ENCODE measurements at regions not wholly inside any gene's neighbourhood (a gene's known extent, or its start where the extent isn't known, plus 50 kb on each side); places are given as distances from the start of the nearest gene placed in this dataset.

DNA sequence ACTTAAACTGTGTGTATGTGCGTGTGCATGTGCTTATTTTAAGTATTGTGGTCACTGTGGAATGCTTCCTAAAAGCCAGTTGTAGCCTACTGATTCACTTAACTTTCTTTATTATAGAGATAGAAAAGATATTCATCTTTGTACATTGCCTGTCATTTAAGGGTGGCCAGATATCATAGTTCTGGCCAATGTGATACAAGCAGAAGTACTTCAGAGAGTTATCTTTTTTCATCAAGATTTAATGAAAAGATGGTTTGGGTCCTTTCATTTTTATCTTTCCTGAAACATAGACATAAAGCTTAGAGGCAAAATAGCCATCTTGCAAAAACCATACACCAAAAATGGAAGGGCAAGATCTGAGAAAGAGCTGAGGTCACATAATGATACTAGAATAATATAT, 744.7 kb upstream of the ADGRL3 start:
- H3K27ac ChIP-seq (ENCODE audit: low read depth, low read length): no peak overlapping the region
- no peak overlapping the region for H3K4me3 ChIP-seq (ENCODE audit: insufficient read depth, low read length)
- no peaks in the 10 kb centered on the region for H3K4me1 ChIP-seq (ENCODE audit: insufficient read depth, low read length)
- no peak overlapping the region for H2AFZ ChIP-seq (ENCODE audit: low read length)
- no peaks in the 10 kb centered on the region for H3K36me3 ChIP-seq (ENCODE audit: insufficient read depth, low read length)
- H3K4me2 ChIP-seq (ENCODE audit: insufficient read depth, low read length): no peak overlapping the region
- no peaks in the 10 kb centered on the region for H3K27me3 ChIP-seq (ENCODE audit: insufficient read depth, low read length)
- H3K9me3 ChIP-seq (ENCODE audit: low read depth, low read length): no peaks in the 10 kb centered on the region
- TF ChIP-seq, protein P1, sequence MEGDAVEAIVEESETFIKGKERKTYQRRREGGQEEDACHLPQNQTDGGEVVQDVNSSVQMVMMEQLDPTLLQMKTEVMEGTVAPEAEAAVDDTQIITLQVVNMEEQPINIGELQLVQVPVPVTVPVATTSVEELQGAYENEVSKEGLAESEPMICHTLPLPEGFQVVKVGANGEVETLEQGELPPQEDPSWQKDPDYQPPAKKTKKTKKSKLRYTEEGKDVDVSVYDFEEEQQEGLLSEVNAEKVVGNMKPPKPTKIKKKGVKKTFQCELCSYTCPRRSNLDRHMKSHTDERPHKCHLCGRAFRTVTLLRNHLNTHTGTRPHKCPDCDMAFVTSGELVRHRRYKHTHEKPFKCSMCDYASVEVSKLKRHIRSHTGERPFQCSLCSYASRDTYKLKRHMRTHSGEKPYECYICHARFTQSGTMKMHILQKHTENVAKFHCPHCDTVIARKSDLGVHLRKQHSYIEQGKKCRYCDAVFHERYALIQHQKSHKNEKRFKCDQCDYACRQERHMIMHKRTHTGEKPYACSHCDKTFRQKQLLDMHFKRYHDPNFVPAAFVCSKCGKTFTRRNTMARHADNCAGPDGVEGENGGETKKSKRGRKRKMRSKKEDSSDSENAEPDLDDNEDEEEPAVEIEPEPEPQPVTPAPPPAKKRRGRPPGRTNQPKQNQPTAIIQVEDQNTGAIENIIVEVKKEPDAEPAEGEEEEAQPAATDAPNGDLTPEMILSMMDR (IDR thresholded peaks at IDR 0.05; ENCODE audit: extremely low read depth, low read depth, low read length): no peak
- no peaks in the 10 kb centered on the region for H3K79me2 ChIP-seq (ENCODE audit: insufficient read depth, low read length)
- DNase-seq (ENCODE audit: insufficient read length, low spot score, missing footprints): no peak
- H4K20me1 ChIP-seq (ENCODE audit: insufficient read depth, low read length): no peaks in the 10 kb centered on the region

DNA sequence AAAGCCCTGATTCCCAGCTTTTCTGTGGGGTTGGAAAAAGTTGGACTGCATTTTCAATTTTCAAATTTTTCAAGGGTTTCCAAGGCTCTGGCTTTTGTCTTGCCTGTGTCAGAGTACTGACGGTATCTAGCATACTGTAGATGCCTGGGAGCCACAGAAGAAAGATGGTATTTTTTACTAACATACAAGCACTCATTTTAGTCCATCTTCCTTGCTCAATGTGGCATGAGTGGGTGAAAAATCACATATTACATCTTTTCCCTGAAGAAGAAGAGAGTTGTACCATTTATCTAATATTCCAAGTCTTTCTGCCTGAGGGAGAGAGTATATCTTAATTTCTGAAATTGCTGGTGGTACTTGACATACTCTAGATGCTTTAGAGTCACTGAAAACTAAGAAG, 738.6 kb upstream of the ADGRL3 start:
- Histone ChIP-seq H2AFZ (ENCODE audit: low read length) (no peak overlapping the region), H3K36me3 (ENCODE audit: insufficient read depth, low read length) (no peaks in the 10 kb centered on the region), H3K4me3 (ENCODE audit: insufficient read depth, low read length) (no peak overlapping the region), H3K27ac (ENCODE audit: low read depth, low read length) (no peak overlapping the region), H3K4me2 (ENCODE audit: insufficient read depth, low read length) (no peak overlapping the region), H3K79me2 (ENCODE audit: insufficient read depth, low read length) (no peaks in the 10 kb centered on the region), H4K20me1 (ENCODE audit: insufficient read depth, low read length) (no peaks in the 10 kb centered on the region), H3K9me3 (ENCODE audit: low read depth, low read length) (no peaks in the 10 kb centered on the region), H3K4me1 (ENCODE audit: insufficient read depth, low read length) (no peaks in the 10 kb centered on the region), H3K27me3 (ENCODE audit: insufficient read depth, low read length) (no peaks in the 10 kb centered on the region)
- TF ChIP-seq, protein P1 (IDR thresholded peaks at IDR 0.05; ENCODE audit: extremely low read depth, low read depth, low read length): no peak
- no peak for DNase-seq (ENCODE audit: insufficient read length, low spot score, missing footprints)

DNA sequence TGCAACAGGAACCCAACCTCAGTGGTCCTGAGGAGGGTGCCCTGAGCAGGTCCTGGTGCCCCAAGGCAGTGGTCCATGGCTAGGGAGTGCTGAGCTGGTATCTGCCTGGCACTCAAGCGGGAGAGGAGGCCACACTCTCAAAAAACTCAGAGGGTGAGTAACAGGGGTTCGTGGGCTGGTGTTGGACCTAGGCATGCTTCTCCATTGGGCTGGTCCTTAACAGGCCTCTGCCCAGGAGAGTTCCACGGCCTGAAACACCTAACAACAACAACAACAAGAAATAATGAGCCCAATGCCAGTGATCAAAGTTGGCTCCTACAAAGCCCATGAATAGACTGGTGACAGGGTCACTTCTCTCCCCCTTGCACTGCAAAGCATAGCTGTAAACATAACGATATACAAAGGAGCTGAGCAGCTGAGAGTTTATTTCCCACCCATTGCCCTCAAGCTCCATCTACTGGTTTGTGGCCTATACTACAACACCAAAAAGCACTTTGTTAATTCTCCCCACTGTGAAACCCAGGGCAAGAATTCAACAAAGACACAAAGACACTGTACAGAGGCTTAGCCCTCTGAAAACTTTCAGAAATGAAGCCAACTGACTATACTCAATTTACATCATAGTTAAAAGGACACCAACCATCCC, 736.1 kb upstream of the ADGRL3 start:
- no peak for DNase-seq (ENCODE audit: insufficient read length, low spot score, missing footprints)
- H3K9me3 ChIP-seq (ENCODE audit: low read depth, low read length): no peaks in the 10 kb centered on the region
- H3K27me3 ChIP-seq (ENCODE audit: insufficient read depth, low read length): no peaks in the 10 kb centered on the region
- H3K36me3 ChIP-seq (ENCODE audit: insufficient read depth, low read length): no peaks in the 10 kb centered on the region
- TF ChIP-seq, protein P1 (IDR thresholded peaks at IDR 0.05; ENCODE audit: extremely low read depth, low read depth, low read length): no peak
- no peak overlapping the region for H2AFZ ChIP-seq (ENCODE audit: low read length)
- H3K4me3 ChIP-seq (ENCODE audit: insufficient read depth, low read length): no peak overlapping the region
- H3K27ac ChIP-seq (ENCODE audit: low read depth, low read length): no peak overlapping the region
- H3K4me2 ChIP-seq (ENCODE audit: insufficient read depth, low read length): no peak overlapping the region
- H3K79me2 ChIP-seq (ENCODE audit: insufficient read depth, low read length): no peaks in the 10 kb centered on the region
- H3K4me1 ChIP-seq (ENCODE audit: insufficient read depth, low read length): no peaks in the 10 kb centered on the region
- H4K20me1 ChIP-seq (ENCODE audit: insufficient read depth, low read length): no peaks in the 10 kb centered on the region

DNA sequence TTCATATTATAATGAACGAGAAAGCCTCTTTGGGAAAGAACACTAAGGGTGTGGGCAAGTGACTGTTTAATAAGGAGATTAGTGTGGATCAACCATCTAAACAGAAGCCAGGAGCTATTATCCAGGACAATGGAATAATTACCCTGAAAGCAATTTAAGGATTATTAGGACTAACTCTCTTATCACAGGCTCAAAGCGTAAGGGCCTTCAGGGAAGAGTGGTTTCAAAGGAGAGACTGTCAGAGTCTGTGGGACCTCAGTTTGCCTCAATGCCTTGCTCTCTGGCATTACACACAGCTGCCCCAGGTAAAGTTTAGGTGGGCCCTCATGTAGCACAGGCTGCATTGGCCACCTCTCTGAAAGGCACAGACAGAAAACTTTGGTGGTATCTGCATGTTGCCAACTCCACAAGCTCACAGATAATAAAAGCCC, 717.2 kb upstream of the ADGRL3 start:
- H3K27ac ChIP-seq (ENCODE audit: low read depth, low read length): no peak overlapping the region
- H3K4me2 ChIP-seq (ENCODE audit: insufficient read depth, low read length): no peak overlapping the region
- no peaks in the 10 kb centered on the region for H3K79me2 ChIP-seq (ENCODE audit: insufficient read depth, low read length)
- no peak overlapping the region for H3K4me3 ChIP-seq (ENCODE audit: insufficient read depth, low read length)
- no peaks in the 10 kb centered on the region for H3K4me1 ChIP-seq (ENCODE audit: insufficient read depth, low read length)
- TF ChIP-seq, protein P1 (IDR thresholded peaks at IDR 0.05; ENCODE audit: extremely low read depth, low read depth, low read length): no peak
- no peak overlapping the region for H2AFZ ChIP-seq (ENCODE audit: low read length)
- H4K20me1 ChIP-seq (ENCODE audit: insufficient read depth, low read length): no peaks in the 10 kb centered on the region
- no peaks in the 10 kb centered on the region for H3K27me3 ChIP-seq (ENCODE audit: insufficient read depth, low read length)
- H3K9me3 ChIP-seq (ENCODE audit: low read depth, low read length): no peaks in the 10 kb centered on the region
- H3K36me3 ChIP-seq (ENCODE audit: insufficient read depth, low read length): no peaks in the 10 kb centered on the region
- no peak for DNase-seq (ENCODE audit: insufficient read length, low spot score, missing footprints)

All from osteoblast (primary cell).